Stimulated activated naive B cell treated with anti-CD40 and anti-IgM and Interleukin-4, amounts not matched to agents 10 μg/mL and 1 μg/mL and 100 μg/mL, for 72 hours (primary cell): ENCODE measurements at regions not wholly inside any gene's neighbourhood (a gene's known extent, or its start where the extent isn't known, plus 50 kb on each side); places are given as distances from the start of the nearest gene placed in this dataset.

Source experiments
- ATAC-seq, 2 donors: fragments of 150-1000 bp; cut with Tn5 transposase; replicated peaks; 2 replicates each; pipeline ENCODE4 v1.10.0; 2021; ENCODE audit warnings: moderate library complexity in 1 of 2
- DNase-seq: peaks from one replicate; pipeline ENCODE4 v3.0.0; 2021
- H3K27ac Mint-ChIP-seq: one replicate; pipeline ENCODE4 v1.8.0; 2022; ENCODE audit warnings: mild to moderate bottlenecking, mixed read lengths
- H3K27me3 Mint-ChIP-seq, 2 donors: one replicate each; pipeline ENCODE4 v1.8.0; 2022; ENCODE audit warnings: mixed read lengths in 2 of 2
- H3K36me3 Mint-ChIP-seq, 2 donors: one replicate each; pipeline ENCODE4 v1.8.0; 2022; ENCODE audit warnings: mixed read lengths in 2 of 2, mild to moderate bottlenecking in 1 of 2
- H3K4me1 Mint-ChIP-seq, 2 donors: one replicate each; pipeline ENCODE4 v1.8.0; 2022; ENCODE audit warnings: mixed read lengths in 2 of 2, mild to moderate bottlenecking in 1 of 2
- H3K4me3 Mint-ChIP-seq, 2 donors: one replicate each; pipeline ENCODE4 v1.8.0; 2022; ENCODE audit warnings: mild to moderate bottlenecking in 2 of 2, mixed read lengths in 2 of 2, moderate library complexity in 1 of 2
- H3K9me3 Mint-ChIP-seq, 2 donors: one replicate each; pipeline ENCODE4 v1.8.0; 2022; ENCODE audit warnings: mixed read lengths in 2 of 2, mild to moderate bottlenecking in 1 of 2

DNA sequence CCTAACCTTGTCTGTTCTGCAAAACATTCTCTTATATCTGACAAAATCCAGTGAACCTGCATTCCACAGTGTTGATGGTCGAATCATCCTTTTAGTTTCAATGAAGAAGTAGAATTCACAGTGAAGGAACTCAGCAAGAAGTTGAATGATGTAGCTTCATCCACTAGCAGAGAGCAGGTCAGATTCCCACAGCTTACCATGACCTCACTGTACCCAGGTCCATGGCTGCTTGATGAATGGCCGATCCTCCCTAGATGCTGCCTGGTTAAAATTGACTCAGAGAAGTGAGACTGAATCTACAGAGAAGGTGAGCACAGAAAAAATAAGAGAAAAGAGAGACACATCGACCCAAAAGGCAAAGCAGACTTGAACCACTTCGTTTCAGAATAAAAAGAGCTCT is 906.0 kb upstream of the CHAC2 start:
- H3K9me3 Mint-ChIP-seq: peaks cover 2 to 5% of the 10 kb centered on the region in 2 donors
- no peak for DNase-seq
- no peak for ATAC-seq
- no peaks in the 10 kb centered on the region for H3K36me3 Mint-ChIP-seq
- H3K27me3 Mint-ChIP-seq: no peaks in the 10 kb centered on the region
- H3K27ac Mint-ChIP-seq: no peak overlapping the region
- H3K4me3 Mint-ChIP-seq: no peak overlapping the region
- H3K4me1 Mint-ChIP-seq: no peaks in the 10 kb centered on the region

DNA sequence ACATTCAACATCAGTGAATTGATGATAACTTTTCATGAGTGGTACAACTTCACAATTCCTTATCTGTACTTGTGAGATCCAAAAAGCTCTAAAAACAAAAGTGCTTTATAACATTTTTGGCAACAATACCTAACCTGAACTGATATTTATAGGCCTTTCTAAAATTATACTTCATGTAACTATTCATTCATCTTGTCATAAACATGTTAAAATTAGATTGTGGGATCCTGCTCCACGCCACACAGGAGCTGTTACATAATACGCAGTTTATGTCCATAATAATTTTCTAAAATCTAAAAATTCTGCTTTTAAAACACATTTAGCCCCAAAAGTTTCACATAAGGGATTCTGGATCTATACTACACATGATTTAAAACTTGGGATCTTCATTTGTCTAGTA is 908.5 kb upstream of the CHAC2 start:
- Mint-ChIP-seq H3K36me3 (no peaks in the 10 kb centered on the region), H3K4me1 (no peaks in the 10 kb centered on the region), H3K4me3 (no peak overlapping the region), H3K27me3 (no peaks in the 10 kb centered on the region), H3K9me3 (peaks cover 2 to 9% of the 10 kb centered on the region in 2 donors), H3K27ac (no peak overlapping the region)
- DNase-seq (no peak), ATAC-seq (no peak)

DNA sequence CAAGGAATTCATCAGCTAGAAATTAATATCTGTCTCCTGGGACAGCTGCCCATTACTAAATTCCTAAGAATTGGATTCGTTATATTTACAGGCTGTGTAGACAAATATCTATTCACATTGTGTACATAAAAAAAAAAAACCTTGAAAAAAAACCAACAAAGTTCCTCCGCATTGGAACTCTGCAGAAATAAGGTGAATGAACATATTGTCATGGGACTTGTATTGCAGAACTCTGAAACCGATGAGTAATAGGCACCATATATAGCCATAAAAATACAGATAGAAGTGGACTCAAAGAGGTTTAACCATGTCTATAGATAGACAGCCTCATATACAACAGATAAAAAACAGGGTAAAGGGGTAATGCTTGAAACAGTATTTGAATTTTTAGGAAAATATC is 909.9 kb upstream of the CHAC2 start:
- Mint-ChIP-seq H3K9me3 (peaks cover 2 to 9% of the 10 kb centered on the region in 2 donors), H3K4me1 (no peaks in the 10 kb centered on the region), H3K27ac (no peak overlapping the region), H3K27me3 (no peaks in the 10 kb centered on the region), H3K4me3 (no peak overlapping the region), H3K36me3 (no peaks in the 10 kb centered on the region)
- no peak for ATAC-seq
- DNase-seq: no peak

DNA sequence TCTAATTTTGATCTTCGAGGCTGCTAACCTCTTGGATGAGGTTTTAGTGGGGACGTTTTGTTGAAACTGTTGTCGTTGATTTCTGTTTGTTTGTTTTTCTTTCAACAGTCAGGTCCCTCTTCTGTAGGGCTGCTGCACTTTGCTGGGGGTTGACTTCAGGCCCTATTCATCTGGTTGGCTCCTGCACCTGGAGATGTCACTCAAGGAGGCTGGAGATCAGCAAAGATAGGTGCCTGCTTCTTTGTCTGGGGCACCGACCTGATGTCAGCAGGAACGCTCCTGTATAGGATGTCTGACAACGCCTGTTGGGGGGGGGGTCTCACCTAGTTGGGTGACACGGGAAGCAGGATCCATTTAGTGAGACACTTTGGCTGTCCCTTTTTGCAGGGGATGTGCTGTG is 915.6 kb upstream of the CHAC2 start:
- Mint-ChIP-seq H3K4me3 (no peak overlapping the region), H3K9me3 (peaks cover 17 to 18% of the 10 kb centered on the region in 2 donors), H3K4me1 (no peaks in the 10 kb centered on the region), H3K27me3 (no peaks in the 10 kb centered on the region), H3K27ac (no peak overlapping the region), H3K36me3 (no peaks in the 10 kb centered on the region)
- DNase-seq (no peak), ATAC-seq (no peak)

DNA sequence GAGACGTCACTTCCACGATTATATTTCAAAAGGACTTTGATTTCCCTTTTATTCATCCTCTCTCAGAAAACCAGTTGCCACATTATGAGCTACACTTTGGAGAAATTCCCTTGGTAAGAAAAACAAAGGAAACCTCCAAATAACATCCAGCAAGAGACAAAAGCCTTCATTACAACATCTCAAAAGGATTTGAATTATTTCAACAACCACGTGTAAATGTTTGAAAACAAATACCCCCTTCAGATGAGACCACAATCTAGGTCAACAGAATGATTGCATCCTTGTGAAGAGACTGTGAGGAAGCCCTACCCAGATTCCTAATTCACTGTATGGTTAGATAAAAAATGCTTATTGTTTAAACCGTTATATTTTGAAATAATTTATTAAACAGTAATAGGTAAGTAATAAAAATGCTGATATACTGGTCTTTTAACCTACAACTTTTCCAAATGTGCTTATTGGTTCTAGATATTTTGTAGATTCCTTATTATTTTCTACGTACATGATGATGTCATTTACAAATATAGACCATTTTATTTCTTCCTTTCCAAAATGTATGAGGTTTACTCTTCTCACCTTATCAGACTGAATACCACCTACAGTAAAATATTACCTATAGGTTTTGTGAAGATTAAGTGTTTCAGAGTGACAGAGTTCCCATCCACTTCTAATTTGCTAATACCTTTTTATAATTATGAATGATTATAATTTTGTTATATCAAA is 922.7 kb upstream of the CHAC2 start:
- Mint-ChIP-seq H3K4me3 (no peak overlapping the region), H3K27ac (no peak overlapping the region), H3K9me3 (peaks cover 4 to 9% of the 10 kb centered on the region in 2 donors), H3K4me1 (no peaks in the 10 kb centered on the region), H3K27me3 (no peaks in the 10 kb centered on the region), H3K36me3 (no peaks in the 10 kb centered on the region)
- no peak for ATAC-seq
- no peak for DNase-seq

DNA sequence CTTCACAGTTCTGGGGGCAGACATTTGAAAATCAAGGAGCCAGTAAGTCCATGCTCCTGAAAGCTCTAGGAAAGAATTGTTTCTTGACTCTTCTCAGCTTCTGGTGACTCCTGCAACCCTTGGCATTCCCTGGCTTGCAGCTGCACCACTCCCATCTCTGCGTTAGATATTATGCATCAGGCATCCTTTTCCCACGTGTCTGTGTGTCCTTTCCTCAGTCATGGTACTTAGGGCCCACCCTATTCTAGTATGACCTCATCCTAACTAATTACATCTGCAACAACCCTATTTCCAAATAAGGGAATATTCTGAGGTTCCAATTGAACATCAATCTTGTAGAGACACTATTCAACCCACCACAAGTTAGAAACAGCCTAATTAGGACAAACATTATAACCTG is 931.7 kb upstream of the CHAC2 start:
- no peak for ATAC-seq
- Mint-ChIP-seq H3K36me3 (no peaks in the 10 kb centered on the region), H3K27ac (no peak overlapping the region), H3K9me3 (peaks cover 0 to 1% of the 10 kb centered on the region in 2 donors), H3K4me1 (no peaks in the 10 kb centered on the region), H3K27me3 (no peaks in the 10 kb centered on the region), H3K4me3 (no peak overlapping the region)
- no peak for DNase-seq

DNA sequence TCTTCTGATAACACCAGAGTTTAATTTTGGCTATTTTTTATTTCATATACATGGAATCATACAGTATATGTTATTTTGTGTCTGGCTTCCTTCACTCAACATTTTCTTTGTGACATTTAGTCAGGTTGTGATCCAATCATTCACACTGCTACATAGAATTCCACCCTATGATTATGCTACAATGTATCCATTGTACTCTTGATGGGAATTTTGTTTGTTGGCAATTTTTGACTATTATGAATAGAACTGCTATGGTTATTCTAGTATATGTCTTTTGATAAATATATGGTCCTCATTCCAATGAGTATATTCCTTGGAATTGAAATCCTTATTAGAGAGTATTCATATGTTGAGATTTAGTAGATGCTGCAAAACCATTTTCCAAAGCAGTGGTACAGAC is 936.4 kb upstream of the CHAC2 start:
- Mint-ChIP-seq H3K27ac (no peak overlapping the region), H3K27me3 (no peaks in the 10 kb centered on the region), H3K4me3 (no peak overlapping the region), H3K4me1 (no peaks in the 10 kb centered on the region), H3K36me3 (no peaks in the 10 kb centered on the region), H3K9me3 (no peaks in the 10 kb centered on the region)
- DNase-seq: no peak
- ATAC-seq: no peak

DNA sequence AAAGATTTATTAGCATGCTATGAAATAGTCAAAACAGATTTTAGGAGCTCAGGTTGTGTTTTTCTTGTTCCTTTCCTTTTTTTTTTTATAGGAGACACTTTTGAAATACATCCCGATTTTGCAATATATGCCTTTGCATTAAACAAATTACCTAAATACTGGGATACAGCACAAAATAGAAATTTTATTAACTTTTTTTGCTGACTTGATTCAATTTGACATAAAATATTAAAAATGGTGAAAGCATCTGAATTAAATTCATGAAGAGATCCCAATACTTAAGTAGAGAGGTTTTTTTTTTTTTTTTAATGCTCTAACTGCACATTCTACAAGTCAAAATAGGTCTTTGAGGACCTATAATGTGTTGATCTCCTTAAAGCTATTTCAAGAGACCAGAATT is 939.5 kb upstream of the CHAC2 start:
- Mint-ChIP-seq H3K27me3 (no peaks in the 10 kb centered on the region), H3K36me3 (no peaks in the 10 kb centered on the region), H3K4me1 (no peaks in the 10 kb centered on the region), H3K27ac (no peak overlapping the region), H3K4me3 (no peak overlapping the region), H3K9me3 (no peaks in the 10 kb centered on the region)
- DNase-seq (no peak), ATAC-seq (no peak)

DNA sequence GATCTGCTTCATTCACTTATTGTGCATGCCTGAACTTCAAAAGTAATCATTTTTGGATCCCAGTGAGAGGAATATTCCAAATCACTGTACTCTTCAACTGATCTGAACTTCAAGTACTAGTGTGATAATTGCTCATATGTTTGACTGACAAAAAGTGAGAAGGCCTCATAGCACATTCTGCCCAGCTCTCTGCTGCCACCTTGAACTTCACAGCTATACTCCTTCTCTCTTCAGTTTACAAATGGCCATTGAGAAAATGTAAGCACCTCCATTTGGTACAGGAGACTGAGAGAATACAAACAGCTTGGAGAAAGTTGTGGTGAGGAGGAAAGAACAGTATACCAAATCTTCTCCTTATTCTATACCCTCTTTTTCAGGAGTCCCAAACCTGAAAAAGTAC is 946.0 kb upstream of the CHAC2 start:
- H3K4me3 Mint-ChIP-seq: no peak overlapping the region
- H3K27ac Mint-ChIP-seq: no peak overlapping the region
- DNase-seq (no peak), ATAC-seq (peak in 1 of 2 donors; percentile 29)
- H3K27me3 Mint-ChIP-seq: no peaks in the 10 kb centered on the region
- no peaks in the 10 kb centered on the region for H3K4me1 Mint-ChIP-seq
- H3K36me3 Mint-ChIP-seq: no peaks in the 10 kb centered on the region
- no peaks in the 10 kb centered on the region for H3K9me3 Mint-ChIP-seq

DNA sequence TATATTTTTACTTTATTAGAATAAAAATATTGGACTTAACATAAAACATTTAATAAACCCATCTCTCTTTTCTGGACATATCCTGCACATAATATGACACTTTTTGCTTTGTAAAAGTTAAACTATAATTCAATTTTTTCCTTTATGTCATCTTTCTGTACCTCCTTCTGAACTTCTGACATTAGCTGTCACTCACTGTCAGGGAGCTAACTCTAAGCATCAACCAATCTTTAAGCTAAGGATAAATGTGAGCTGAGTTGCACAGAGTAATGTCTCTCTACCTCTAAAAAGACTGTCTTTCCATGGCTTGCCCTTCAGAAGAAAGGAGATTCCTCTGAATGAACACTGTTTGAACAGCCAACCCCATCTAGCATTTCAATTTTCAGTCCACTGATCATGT is 948.6 kb upstream of the CHAC2 start:
- Mint-ChIP-seq H3K4me3 (no peak overlapping the region), H3K4me1 (no peaks in the 10 kb centered on the region), H3K27me3 (no peaks in the 10 kb centered on the region), H3K36me3 (no peaks in the 10 kb centered on the region), H3K27ac (no peak overlapping the region), H3K9me3 (no peaks in the 10 kb centered on the region)
- ATAC-seq (no peak), DNase-seq (no peak)

DNA sequence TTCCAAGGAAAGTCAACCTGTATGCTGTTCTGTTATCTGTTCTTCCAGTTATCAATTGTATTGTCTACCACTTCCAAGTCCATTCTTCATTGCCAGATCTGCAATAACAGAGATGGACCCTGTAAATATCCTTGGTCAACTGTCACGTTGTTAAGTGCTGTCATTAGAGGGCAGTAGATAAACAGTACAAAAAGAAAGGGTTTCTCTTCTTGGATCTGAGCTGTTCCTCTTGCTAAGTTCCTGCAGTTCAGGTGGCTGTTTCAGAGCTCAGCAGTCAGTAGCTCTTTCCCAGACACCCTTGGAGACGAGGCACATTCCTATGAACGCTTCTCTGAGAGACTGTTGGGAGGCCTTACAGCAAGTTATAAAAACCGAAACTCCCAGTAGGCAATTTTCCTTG is 957.1 kb upstream of the CHAC2 start:
- no peak for DNase-seq
- H3K27me3 Mint-ChIP-seq: no peaks in the 10 kb centered on the region
- no peaks in the 10 kb centered on the region for H3K36me3 Mint-ChIP-seq
- H3K27ac Mint-ChIP-seq: no peak overlapping the region
- no peak overlapping the region for H3K4me3 Mint-ChIP-seq
- ATAC-seq: peak in 1 of 2 donors; percentile 31
- no peaks in the 10 kb centered on the region for H3K9me3 Mint-ChIP-seq
- H3K4me1 Mint-ChIP-seq: no peaks in the 10 kb centered on the region

DNA sequence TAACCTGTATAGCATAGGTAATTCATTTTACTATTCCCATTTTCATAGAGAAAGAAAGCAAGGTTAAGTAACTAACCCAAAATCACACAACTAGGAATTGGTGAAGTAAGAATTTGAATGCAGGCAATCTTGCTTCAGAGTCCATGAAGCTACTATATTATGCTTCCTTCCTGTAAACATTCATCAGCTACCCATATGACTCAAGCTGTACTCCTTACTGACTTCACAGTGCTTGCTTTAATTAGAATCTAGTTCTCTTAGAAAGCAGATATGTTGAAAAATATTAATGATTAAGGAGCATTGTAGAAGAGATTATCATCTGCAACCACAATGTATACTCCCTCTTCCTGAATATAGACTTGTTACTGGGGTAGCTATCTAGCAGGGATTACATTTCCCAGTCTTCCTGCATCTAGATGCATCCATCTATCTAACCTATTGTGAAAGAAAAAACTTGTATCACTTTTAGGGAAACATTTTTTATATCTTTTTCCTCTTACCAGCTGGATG is 961.6 kb upstream of the CHAC2 start:
- DNase-seq (no peak), ATAC-seq (no peak)
- Mint-ChIP-seq H3K4me3 (no peak overlapping the region), H3K27ac (no peak overlapping the region), H3K27me3 (no peaks in the 10 kb centered on the region), H3K36me3 (no peaks in the 10 kb centered on the region), H3K4me1 (no peaks in the 10 kb centered on the region), H3K9me3 (peaks cover 0 to 3% of the 10 kb centered on the region in 2 donors)

DNA sequence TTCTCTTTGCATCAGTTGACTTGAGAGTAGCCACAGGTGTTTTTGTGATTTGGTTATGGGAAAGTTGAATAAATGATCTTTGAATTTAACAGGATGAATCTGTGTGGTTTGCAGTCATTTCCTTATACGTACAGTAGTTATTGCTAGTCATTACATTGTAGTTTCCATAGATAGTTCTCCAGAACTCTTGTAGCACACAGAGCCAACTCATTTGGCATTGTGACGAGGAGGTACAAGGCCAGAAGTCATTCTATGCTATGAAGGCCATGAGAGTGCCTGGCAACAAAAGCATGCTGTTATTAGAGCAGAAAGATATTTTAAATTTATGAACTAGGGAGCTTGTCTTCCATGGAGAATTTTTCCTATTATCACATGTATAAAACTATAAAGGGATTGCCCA is 973.0 kb upstream of the CHAC2 start:
- ATAC-seq: no peak
- peaks cover 3 to 5% of the 10 kb centered on the region in 2 donors for H3K9me3 Mint-ChIP-seq
- no peak for DNase-seq
- no peak overlapping the region for H3K27ac Mint-ChIP-seq
- H3K4me3 Mint-ChIP-seq: no peak overlapping the region
- H3K4me1 Mint-ChIP-seq: no peaks in the 10 kb centered on the region
- H3K27me3 Mint-ChIP-seq: no peaks in the 10 kb centered on the region
- no peaks in the 10 kb centered on the region for H3K36me3 Mint-ChIP-seq

DNA sequence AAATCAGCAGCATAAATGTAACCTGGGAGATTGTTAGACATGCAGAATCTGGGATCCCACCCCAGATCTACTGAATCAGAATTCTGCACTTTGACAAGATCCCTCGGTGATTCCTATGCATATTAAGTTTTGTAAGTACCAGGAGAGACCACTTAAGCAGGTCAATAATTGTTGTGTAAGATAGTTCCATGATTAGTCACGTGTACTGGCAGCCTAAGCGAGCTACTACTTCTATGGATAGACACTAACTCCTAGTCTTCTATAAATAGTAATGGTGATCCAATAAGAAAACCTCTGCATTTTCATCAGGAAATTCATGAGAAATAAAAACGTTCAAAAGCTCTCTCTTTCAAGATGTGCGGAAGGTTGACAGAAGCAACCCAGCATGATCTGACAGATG is 988.2 kb upstream of the CHAC2 start:
- Mint-ChIP-seq H3K27ac (no peak overlapping the region), H3K9me3 (peaks cover 6% of the 10 kb centered on the region in 2 donors)

DNA sequence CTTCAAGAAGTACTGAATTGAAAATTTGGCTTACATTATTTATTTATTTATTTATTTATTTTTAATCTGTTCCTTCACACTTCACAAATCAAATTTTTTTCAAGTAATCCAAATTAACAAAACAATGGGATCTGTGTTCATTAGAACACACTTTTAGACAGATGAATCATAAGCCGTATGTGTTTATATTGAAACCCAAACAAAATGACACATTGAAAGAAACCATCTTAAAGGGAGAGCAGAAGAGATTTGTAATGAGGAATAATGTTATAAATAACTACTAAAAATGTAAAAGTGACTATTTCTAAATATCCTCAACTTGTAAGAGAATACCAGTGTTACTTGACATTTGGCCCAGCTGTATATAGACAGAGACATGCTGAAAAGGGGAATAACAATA is 991.0 kb upstream of the CHAC2 start:
- no peak for ATAC-seq
- Mint-ChIP-seq H3K27ac (no peak overlapping the region), H3K36me3 (no peaks in the 10 kb centered on the region), H3K27me3 (no peaks in the 10 kb centered on the region), H3K4me1 (no peaks in the 10 kb centered on the region), H3K4me3 (no peak overlapping the region), H3K9me3 (peaks cover 0 to 8% of the 10 kb centered on the region in 2 donors)
- no peak for DNase-seq

More for the DNA sequence above, 988.2 kb upstream of the CHAC2 start:
- H3K36me3 Mint-ChIP-seq: no peaks in the 10 kb centered on the region
- no peaks in the 10 kb centered on the region for H3K27me3 Mint-ChIP-seq
- H3K4me1 Mint-ChIP-seq: no peaks in the 10 kb centered on the region
- ATAC-seq (no peak), DNase-seq (no peak)
- no peak overlapping the region for H3K4me3 Mint-ChIP-seq
